Smooth muscle cell (in vitro differentiated cells): ENCODE measurements at regions not wholly inside any gene's neighbourhood (a gene's known extent, or its start where the extent isn't known, plus 50 kb on each side); places are given as distances from the start of the nearest gene placed in this dataset.

ENCODE experiments used
- DNase-seq: peaks from one replicate; lab custom pipeline; 2025; ENCODE audit not compliant: unreplicated experiment; lab: John Stamatoyannopoulos, UW
- H2AFZ ChIP-seq: fragments of 200-600 bp; sonication (generic); 2 replicates; pipeline ENCODE4 v1.6.0; 2016; ENCODE audit warnings: antibody characterized with exemption, low read depth, mild to moderate bottlenecking
- H3F3A ChIP-seq: fragments of 200-600 bp; sonication (generic); 2 replicates; pipeline ENCODE4 v1.6.0; 2017; ENCODE audit warnings: antibody characterized with exemption, low read depth
- H3K27ac ChIP-seq: fragments of 200-600 bp; sonication (generic); 2 replicates; pipeline ENCODE4 v1.5.1; 2016; ENCODE audit warnings: low read depth, mild to moderate bottlenecking
- H3K27me3 ChIP-seq: fragments of 200-600 bp; sonication (generic); 2 replicates; pipeline ENCODE4 v1.6.1; 2016; ENCODE audit warnings: low read depth, mild to moderate bottlenecking
- H3K36me3 ChIP-seq: fragments of 200-600 bp; sonication (generic); 2 replicates; pipeline ENCODE4 v1.5.1; 2016; ENCODE audit warnings: low read depth
- H3K4me1 ChIP-seq: fragments of 200-600 bp; sonication (generic); 2 replicates; pipeline ENCODE4 v1.5.1; 2016; ENCODE audit warnings: low read depth
- H3K4me2 ChIP-seq: fragments of 200-600 bp; sonication (generic); 2 replicates; pipeline ENCODE4 v1.6.0; 2016; ENCODE audit warnings: mild to moderate bottlenecking
- H3K4me3 ChIP-seq: fragments of 200-600 bp; sonication (generic); 2 replicates; pipeline ENCODE4 v1.5.1; 2016; ENCODE audit warnings: mild to moderate bottlenecking
- H3K79me2 ChIP-seq: fragments of 200-600 bp; sonication (generic); 2 replicates; pipeline ENCODE4 v1.6.0; 2016; ENCODE audit warnings: low read depth, mild to moderate bottlenecking
- H3K9ac ChIP-seq: fragments of 200-600 bp; sonication (generic); 2 replicates; pipeline ENCODE4 v1.6.0; 2016; ENCODE audit warnings: low read depth
- H3K9me3 ChIP-seq: fragments of 200-600 bp; sonication (generic); replicated peaks from 2 replicates; pipeline ENCODE4 v1.5.1; 2016; ENCODE audit warnings: low read depth
- H4K20me1 ChIP-seq: fragments of 200-600 bp; sonication (generic); 2 replicates; pipeline ENCODE4 v1.6.0; 2016; ENCODE audit warnings: low read depth
- CTCF ChIP-seq: fragments of 200-600 bp; sonication (generic); IDR thresholded peaks from 2 replicates; pipeline ENCODE4 v1.5.1; 2017; ENCODE audit warnings: borderline replicate concordance, mild to moderate bottlenecking, antibody characterized with exemption; ENCODE audit not compliant: insufficient read depth, poor library complexity, severe bottlenecking
- WGBS: methylation state at CpG from one replicate; pipeline ENCODE4 v1.1.7; 2016; ENCODE audit warnings: low lambda C conversion rate; 5-methylcytosine and 5-hydroxymethylcytosine counted together

GRCh38 chr4:85298037-85298436 lies 176.9 kb upstream of the ARHGAP24 start:
- H3F3A ChIP-seq = no peaks in the 10 kb centered on the region
- H3K36me3 ChIP-seq = no peaks in the 10 kb centered on the region
- H4K20me1 ChIP-seq = no peaks in the 10 kb centered on the region
- no peaks in the 10 kb centered on the region for H3K27me3 ChIP-seq
- H3K4me3 ChIP-seq = no peak overlapping the region
- no peak for TF ChIP-seq CTCF
- no peak overlapping the region for H3K27ac ChIP-seq
- no peak overlapping the region for H3K9ac ChIP-seq
- WGBS = 98% methylated on average over 2 of the region's 2 CpGs
- H3K9me3 ChIP-seq = no peaks in the 10 kb centered on the region
- no peaks in the 10 kb centered on the region for H3K4me1 ChIP-seq
- DNase-seq = no peak
- H3K79me2 ChIP-seq = no peaks in the 10 kb centered on the region
- H3K4me2 ChIP-seq = no peak overlapping the region
- no peak overlapping the region for H2AFZ ChIP-seq

GRCh38 chr4:85302193-85302736 lies 172.7 kb upstream of the ARHGAP24 start:
- Histone ChIP-seq H4K20me1 (no peaks in the 10 kb centered on the region), H3K4me2 (no peak overlapping the region), H3F3A (no peaks in the 10 kb centered on the region), H3K36me3 (no peaks in the 10 kb centered on the region), H2AFZ (no peak overlapping the region), H3K79me2 (no peaks in the 10 kb centered on the region), H3K9ac (no peak overlapping the region), H3K4me3 (no peak overlapping the region), H3K27me3 (no peaks in the 10 kb centered on the region), H3K4me1 (no peaks in the 10 kb centered on the region), H3K27ac (no peak overlapping the region), H3K9me3 (no peaks in the 10 kb centered on the region)
- TF ChIP-seq CTCF = no peak
- no peak for DNase-seq
- whole genome bisulfite sequencing = 95% methylated on average over 3 of the region's 3 CpGs

GRCh38 chr4:85302756-85303155 lies 172.2 kb upstream of the ARHGAP24 start:
- H4K20me1 ChIP-seq = no peaks in the 10 kb centered on the region
- no peak overlapping the region for H2AFZ ChIP-seq
- DNase-seq = no peak
- no peaks in the 10 kb centered on the region for H3K4me1 ChIP-seq
- H3K4me3 ChIP-seq = no peak overlapping the region
- H3K79me2 ChIP-seq = no peaks in the 10 kb centered on the region
- no peaks in the 10 kb centered on the region for H3F3A ChIP-seq
- WGBS = 89% methylated on average over 4 of the region's 4 CpGs
- no peaks in the 10 kb centered on the region for H3K27me3 ChIP-seq
- no peaks in the 10 kb centered on the region for H3K36me3 ChIP-seq
- no peak for TF ChIP-seq CTCF
- H3K9me3 ChIP-seq = no peaks in the 10 kb centered on the region
- H3K9ac ChIP-seq = no peak overlapping the region
- no peak overlapping the region for H3K27ac ChIP-seq
- H3K4me2 ChIP-seq = no peak overlapping the region

- no peaks in the 10 kb centered on the region for H3F3A ChIP-seq
- H3K9ac ChIP-seq = no peak overlapping the region
- no peak for TF ChIP-seq CTCF
- H3K4me1 ChIP-seq = no peaks in the 10 kb centered on the region
- H3K27me3 ChIP-seq = no peaks in the 10 kb centered on the region
- no peak overlapping the region for H3K4me3 ChIP-seq
- no peak overlapping the region for H2AFZ ChIP-seq
- H3K36me3 ChIP-seq = no peaks in the 10 kb centered on the region
- no peak overlapping the region for H3K27ac ChIP-seq
- H3K9me3 ChIP-seq = no peaks in the 10 kb centered on the region
- no peaks in the 10 kb centered on the region for H4K20me1 ChIP-seq
- H3K4me2 ChIP-seq = no peak overlapping the region
- H3K79me2 ChIP-seq = no peaks in the 10 kb centered on the region
- DNase-seq = no peak
These were observed 156.5 kb upstream of the ARHGAP24 start for GRCh38 chr4:85318415-85318814.
